ENCODE measurements at regions not wholly inside any gene's neighbourhood (a gene's known extent, or its start where the extent isn't known, plus 50 kb on each side); places are given as distances from the start of the nearest gene placed in this dataset.

GRCh38 chr11:110903830-110904229 lies 191.6 kb upstream of the ARHGAP20 start:
- TF ChIP-seq EZH2 (IDR thresholded peaks at IDR 0.05), result no peak
- TF ChIP-seq POLR2AphosphoS5 (IDR thresholded peaks at IDR 0.05; ENCODE audit: borderline replicate concordance, low read depth, low read length), result no peak

All from SK-N-MC (cell line).